HG02642 (cell line): ENCODE measurements at regions not wholly inside any gene's neighbourhood (a gene's known extent, or its start where the extent isn't known, plus 50 kb on each side); places are given as distances from the start of the nearest gene placed in this dataset.
A peak's percentile ranks its signal among the peaks of the same experiment; 100 is the strongest.
"Not testable (repeated sequence)": the region's sequence is repeated elsewhere in the genome, so short reads cannot be mapped to it uniquely, and the experiment has no call there.

Source experiments
- ATAC-seq: cut with Tn5 transposase; IDR thresholded peaks from one replicate; pipeline ENCODE4 v1.9.1; 2021; ENCODE audit warnings: mild to moderate bottlenecking; ENCODE audit not compliant: unreplicated experiment, poor library complexity

DNA sequence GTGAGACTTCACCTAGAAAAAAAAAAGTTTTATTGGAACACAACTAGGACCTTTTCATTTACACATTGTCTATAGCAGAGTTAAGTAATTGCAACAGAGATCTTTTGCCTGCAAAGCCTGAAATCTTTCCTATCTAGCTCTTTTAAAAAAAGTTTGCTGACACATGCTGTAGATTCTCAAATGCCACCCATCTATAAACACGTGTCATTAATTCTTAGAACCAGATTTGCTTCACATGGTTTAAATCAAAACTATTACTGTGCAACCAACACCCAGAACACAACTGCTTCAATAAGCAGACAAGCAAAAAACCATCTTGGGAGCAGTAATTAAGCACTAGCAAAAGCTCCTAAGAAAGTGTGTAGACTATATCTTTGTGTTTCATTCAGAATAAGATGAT is 55.0 kb downstream of the OXSM start:
- no peak for ATAC-seq

DNA sequence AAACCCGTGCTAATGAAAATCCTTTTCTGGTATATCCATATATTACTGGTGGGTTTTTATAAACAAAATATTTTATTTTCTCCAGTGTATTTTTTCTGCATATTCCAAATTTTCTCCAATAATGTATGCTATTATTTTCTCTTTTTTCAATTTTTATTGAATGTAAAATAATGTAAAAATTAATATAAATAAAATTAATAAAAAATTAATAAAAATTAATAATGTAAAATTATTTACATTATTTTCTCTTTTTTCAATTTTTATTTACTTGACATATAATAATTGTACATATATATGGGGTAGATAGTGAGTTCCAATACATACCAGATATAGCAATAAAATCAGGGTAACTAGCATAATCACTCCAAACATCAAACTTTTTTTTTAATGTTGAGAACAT is 56.4 kb downstream of the OXSM start:
- no peak for ATAC-seq

DNA sequence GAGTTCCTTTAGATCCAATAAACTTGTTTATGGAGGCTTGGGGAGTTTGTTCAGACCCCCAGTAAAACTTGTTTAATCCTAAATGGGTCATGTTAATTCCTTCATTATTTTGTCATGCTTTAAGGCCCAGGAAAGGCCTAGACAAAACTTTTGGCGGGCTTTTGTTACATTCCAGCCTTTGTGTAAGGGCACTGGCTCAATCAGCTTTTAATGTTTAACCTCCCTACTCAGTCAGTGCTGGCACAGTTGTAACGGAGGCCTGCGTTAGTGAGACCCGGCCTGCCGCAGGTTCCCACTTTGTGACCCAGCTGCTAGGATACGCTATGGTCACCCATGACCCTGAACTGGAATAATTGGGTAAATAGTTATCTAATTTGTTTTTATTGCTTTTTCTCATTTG is 59.2 kb downstream of the OXSM start:
- no peak for ATAC-seq

DNA sequence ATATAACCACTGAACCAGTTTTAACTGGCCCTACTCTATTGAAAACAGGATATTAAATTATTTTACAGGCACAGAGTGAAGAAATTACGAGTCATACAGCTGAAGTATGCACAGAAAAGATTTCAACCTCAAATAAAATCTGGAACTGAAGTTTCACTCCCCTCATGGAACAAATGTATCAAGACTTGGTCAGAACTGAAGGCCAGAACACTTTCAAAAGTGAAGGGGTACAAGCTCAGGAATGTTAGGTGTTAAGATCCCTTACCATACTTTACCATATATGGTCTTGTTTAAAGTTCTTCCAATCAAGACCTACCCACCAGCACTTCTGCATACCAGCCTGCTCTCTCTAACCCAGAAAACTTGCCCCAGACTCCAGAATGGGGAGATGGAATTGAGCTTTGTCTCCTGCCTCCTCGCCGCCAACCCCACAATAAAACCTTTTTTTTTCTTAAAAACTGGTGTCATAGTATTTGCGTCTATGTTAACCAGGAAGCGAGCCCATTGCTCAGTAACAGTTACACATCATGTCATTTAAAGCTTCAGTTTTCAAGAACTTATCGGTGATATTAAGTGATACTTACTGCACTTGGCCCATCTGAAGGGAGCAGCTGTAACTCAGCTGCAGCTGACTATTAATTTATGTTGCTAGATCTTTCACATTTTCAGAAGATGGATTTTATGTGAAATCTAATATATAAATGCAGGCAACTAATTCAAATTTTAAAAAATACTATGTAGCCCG is 59.9 kb downstream of the OXSM start:
- ATAC-seq = no peak

DNA sequence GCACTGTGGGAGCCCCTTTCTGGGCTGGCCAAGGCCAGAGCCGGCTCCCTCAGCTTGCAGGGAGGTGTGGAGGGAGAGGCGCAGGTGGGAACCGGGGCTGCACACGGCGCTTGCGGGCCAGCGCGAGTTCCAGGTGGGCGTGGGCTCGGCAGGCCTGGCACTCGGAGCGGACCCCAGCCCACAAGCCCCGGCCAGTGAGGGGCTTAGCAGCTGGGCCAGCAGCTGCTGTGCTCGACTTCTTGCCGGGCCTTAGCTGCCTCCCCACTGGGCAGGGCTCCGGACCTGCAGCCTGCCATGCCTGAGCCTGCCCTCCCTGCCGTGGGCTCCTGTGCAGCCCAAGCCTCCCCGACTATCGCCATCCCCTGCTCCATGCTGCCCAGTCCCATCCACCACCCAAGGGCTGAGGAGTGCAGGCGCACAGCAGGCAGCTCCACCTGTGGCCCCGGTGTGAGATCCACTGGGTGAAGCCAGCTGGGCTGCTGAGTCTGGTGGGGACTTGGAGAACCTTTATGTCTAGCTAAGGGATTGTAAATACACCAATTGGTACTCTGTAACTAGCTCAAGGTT is 61.9 kb downstream of the OXSM start:
- ATAC-seq = not testable (repeated sequence)

DNA sequence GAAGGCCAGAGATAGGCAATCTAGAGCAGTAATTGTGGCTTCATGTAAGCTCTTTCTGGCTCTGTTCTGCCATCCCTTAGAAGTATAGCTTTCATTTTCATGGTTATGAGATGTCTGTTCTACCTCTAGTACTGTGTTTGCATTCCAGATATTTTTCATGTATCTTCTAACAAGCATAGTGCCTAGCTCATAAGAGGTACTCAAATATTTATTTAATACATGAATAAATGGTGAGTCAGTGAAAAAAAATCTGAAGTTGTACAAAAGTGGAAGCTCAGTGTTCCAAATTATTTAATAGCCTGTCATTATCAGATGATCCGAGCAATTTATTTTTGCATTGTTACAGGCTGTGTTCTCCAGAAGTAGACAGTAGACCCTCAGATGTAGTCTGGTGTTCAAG is 64.3 kb downstream of the OXSM start:
- ATAC-seq = no peak

DNA sequence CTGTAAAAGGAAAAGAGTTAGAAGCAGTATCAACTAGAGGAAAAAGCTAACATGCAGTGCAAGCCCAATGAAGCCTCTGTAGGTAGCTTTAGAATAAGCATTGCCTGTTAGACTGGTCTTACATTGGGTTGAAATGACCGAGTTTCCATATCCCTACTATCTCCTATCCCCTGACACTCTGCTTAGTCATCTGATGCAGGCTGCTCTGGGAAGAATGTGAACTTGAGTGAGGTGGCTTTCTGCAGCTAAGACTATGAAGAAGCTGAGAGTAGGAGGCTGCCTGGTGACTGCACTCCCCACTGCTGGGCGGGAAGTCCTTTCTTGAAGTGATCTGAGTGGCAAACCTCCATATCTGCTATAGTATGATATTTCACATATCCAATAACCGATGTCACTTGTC is 64.7 kb downstream of the OXSM start:
- no peak for ATAC-seq

DNA sequence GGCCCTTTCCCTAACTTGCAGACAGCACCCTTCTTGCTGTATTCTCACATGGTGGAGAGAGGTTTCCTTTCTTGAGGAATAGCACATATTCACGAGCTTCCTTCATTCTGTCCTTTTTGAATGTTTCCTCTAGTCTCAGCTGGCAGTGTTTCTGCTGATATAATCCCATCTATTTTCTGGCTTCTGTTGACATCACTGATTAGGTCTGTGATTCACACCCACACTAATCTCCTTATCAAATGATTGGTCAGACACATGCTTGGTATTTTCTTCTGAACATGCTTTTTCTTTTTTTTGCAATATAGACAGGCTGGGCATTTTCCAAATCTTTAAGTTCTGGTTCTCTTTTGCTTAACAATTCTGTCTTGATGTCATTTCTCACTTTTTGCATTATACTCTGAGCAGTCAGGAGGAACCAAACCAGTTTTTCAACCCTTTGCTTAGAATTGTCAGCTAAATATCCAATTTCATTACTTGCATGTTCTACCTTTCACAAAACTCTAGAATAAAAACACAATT is 65.4 kb downstream of the OXSM start:
- no peak for ATAC-seq

DNA sequence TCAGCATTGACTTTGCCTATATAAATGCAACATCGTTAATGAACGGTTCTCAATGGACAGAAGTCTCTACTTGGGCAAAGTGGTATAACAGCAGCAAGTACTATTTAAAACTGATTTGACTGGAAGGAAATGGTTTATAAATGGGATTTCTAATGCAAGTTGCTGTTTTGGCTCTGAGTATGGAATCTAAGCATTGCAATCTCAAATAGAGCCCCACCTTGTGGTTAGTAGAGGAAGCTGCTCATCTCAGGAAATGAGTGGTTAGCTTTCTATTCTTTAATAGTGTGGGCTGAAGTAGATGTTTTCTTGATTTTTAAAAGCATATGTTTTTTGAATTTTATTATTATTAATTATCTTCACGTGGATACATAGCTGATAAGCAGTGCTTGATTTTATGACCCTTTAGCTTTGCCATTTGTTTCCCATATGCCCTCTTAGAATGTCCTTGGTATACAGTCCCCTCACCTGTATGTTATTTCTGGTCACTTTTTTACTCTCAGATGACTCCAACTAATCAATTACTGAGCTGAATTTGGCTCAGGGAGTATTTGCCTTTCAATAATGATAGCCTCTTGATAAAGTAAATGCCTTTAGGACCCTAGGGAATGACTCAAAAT is 67.1 kb downstream of the OXSM start:
- peak; percentile 87 for ATAC-seq

DNA sequence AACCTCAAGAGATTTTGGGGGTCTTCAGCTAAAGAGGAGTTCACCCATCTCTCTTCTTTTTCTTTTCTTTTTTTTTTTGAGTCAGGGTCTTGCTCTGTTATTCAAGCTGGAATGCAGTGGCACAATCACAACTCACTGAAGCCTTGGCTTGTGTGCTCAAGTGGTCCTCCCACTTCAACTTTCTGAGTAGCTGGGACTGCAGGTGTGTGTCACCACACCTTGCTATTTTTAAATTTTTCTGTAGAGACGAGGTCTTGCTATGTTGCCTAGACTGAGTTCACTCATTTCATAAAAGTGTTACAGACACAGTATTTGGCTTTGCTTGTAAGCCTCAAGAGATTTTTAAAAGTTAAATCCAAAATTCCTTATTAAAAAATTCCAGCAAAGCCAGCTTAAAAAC is 71.7 kb downstream of the OXSM start:
- ATAC-seq = no peak

DNA sequence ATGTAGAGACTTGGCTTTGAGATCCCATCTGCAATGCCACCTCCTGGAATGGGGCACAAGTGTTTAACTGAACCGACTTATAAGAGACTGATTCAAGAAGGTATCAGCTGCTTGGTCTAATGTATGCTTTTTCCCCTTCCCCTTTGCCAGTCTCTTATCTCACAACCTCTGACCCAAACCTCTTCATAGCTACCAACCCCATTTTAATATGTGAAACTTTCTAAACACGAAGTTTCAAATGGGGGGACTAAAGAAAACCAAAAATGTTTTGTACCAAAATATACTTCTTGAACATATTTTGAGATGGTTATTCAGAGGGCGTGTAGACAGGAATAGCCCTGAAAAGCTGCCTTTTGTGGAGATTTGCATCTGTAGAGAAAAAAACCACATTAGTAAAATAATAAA is 73.1 kb downstream of the OXSM start:
- peak; percentile 67 for ATAC-seq

DNA sequence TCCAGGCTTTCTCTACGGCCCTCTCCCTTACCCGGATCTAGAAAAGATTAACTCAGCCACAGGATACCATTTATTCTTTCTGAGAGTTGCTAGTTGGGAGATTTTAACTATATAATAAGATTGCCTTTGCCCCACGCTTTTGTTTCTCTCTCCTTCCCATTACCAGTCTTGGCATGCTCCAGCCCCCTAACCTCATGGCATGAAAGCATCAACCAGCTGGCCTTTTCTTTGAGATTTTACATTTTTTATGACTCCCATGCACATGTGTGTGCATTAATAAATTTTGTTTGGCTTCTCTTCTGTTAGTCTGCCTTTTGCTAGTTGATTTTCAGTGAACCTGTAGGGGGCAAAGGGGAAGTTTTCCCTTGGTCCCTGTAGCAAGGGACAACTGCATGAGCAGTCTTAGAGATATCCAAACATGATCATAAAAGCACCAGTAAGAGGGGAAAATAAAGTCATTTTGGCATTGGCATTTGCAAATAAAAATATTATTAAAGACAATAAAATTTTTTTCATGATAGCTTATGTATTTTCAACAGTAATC is 73.6 kb downstream of the OXSM start:
- peak; percentile 35 for ATAC-seq

DNA sequence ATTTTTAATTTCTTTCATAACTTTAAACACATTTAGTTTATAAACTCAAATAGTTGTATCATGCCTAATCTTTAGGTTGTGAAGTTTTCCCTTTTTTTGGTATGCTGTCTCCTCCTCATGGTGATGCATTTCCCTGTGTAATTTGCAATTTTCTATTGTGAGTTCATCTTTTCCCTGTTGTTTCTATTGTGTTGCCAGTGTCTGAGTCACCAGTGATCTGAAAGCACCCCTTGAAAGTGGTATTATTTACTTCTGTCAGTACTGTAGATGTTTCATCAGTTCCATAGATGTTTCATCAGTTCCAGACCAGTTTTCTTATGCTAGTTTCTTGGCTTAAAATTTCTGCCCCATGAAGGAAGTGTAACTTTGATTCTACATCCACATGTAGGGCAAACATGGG is 80.6 kb downstream of the OXSM start:
- ATAC-seq = no peak

DNA sequence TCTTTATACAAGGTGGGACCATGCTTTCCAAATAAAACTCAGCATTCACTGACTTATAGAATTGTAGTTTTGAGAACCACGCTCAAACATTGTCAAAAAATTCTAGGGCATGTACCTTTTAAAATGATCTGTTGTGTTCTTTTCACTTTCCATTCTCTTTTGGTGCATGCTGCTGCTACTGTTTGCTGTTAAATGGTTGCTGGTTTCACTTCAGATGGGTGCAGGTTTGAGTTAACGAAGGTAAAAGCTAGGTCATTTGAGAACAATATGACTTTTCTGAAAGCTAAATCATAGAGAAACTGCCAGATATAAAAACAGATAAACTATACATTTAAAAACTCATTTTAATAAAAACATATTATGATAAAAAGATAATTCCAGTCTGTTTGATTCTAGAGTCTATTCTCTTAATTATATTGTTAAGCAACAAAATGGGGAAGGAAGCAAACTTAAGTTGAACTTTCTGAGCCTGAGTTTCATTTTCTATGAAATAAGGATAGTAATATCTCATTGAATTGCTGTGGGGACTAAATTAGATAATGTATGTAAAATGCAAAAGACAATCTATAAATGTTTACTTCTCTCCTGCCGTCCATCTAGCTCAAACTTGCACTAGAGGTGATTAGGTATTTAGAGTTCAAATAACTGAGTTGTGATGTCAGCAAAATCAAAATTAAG is 82.4 kb downstream of the OXSM start:
- peak; percentile 86 for ATAC-seq

DNA sequence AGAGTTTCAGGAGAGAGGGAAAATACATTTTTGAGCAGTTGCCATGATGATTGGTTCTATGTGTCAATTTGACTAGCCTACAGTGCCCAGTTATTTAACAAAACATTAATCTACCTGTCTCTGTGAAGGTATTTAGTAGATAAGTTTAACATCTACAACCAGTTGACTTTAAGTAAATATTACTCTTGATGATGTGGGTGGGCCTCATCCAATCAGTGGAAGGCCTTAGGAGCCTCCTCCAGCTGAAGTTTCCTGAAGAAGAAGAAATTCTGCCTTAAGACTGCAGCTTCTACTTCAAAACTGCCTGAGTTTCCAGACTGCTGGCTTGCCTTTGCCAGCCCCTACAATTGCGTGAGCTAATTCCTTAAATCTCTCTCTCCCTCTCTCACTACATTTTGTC is 93.6 kb downstream of the OXSM start:
- ATAC-seq = no peak

DNA sequence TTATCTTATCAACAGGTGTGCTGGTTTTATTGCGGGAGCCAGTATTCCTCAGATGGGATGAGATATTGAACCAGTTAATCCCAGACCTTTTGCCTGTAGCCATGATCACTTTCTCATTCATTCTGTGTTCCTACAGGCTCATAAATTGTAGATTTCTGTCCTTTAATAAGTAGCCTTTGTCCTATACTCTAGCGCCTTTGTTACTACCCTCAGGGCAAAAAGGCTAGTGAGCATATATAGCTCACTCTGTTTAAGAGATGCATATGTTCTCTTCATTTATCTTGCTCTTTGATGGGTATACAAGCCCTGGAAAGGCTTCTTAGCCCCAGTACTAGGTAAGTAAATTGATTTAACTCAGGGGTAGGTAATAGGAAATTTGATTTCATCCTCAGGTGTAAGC is 95.1 kb downstream of the OXSM start:
- ATAC-seq = no peak

DNA sequence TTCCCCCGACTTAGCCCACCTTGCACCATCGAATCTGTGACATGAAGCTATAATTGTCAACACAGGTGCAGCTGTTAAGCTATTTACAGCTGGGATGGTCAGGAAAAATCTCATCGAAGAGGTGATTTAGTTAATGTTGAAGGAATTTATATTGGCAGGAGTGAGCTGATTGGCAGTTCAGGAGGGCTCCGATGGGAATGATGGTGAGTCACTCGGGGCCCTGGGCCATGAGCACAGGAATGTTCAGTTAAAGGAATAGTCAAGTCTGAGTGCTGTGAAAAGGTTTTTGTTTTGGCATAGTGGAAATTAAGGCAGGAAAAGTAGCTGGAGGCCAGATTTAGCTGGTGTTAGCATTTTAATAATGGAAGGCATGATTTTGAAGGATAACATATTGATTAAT is 95.7 kb downstream of the OXSM start:
- no peak for ATAC-seq

DNA sequence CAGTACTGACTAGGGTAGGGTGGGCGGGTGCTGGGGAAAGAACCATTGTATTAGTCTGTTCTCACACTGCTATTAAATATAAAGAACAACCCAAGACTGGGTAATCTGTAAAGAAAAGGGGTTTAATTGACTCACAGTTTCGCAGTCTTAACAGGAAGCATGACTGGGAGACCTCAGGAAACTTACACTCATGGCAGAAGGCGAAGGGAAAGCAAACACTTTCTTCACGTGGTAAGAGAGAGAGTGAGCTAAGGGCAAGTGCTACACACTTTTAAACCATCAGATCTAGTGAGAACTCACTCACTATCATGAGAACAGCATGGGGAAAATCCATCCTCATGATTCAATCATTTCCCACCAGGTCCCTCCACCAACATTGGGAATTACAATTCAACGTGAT is 98.0 kb downstream of the OXSM start:
- ATAC-seq = no peak

DNA sequence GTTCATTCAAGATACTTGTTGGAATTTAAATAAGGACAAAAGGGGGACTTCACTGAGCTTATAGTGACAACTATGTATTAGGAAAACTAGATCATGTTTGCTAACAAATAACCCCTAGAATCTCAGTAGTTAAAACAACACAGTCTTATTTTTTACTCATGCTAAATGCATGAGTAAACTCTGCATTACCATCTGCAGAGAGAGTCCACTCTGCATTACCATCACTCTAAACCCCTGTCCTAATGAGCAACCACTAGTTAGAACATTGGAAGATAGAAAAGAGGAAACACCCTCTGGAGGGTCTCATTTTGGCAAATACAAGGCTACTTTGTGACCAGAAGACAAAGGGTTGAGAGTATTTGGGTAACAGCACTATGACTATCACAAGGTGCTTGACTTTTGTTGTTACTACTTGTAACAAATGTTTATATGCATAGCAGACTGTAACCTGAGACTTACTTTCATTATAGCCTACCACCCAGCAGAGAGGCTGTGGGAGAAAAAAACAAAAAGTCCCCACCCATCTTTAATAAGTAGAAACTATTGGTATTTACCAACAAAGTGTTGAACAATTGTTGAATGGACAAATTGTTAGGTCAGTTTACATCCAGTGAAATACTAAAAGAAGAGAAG is 99.1 kb downstream of the OXSM start:
- no peak for ATAC-seq

DNA sequence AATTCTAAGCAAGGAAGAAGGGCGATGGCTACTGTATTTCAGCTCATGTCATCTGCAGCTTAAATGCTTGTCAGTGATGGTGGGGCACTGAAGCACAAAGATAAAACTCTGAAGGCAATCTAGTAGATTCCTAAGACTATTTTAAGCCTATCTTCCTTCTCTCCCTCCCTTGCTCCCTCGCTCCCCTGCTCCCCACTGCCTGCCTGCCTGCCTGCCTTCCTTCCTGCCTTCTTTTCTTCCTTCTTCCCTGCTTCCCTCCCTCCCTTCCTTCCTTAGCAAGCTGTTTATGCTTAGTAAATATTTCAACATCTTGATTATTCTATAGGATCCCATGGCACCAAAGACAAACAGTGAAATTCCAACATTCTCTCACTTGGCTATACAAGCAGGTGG is 99.6 kb downstream of the OXSM start:
- ATAC-seq = no peak
